IMR-90 (cell line): ENCODE measurements at regions not wholly inside any gene's neighbourhood (a gene's known extent, or its start where the extent isn't known, plus 50 kb on each side); places are given as distances from the start of the nearest gene placed in this dataset.

Source experiments
- ATAC-seq: fragments of 200-7000 bp; cut with Tn5 transposase; 2 replicates; pipeline ENCODE4 v1.9.1; 2020; ENCODE audit warnings: low read depth, mild to moderate bottlenecking, moderate library complexity
- BruUV-seq: library from RNA; stranded (reverse); fragments of 400-500 nt; replicated peaks from 2 replicates; lab custom pipeline; 2021; lab: Mats Ljungman, UMichigan
- CTCF ChIA-PET: fragments of 300-600 bp; formaldehyde crosslinking; extraction: SDS; loops from one replicate; lab custom pipeline; 2021; ENCODE audit warnings: antibody characterized with exemption; lab: Yijun Ruan, JAX
- POLR2A ChIA-PET: fragments of 300-600 bp; sonication (Branson Sonifier 250); formaldehyde crosslinking; loops from one replicate; lab custom pipeline; 2022; ENCODE audit warnings: antibody characterized with exemption; ENCODE audit not compliant: unreplicated experiment; lab: Charles Lee
- DNase-seq: peaks from one replicate; pipeline ENCODE4 v3.0.0; 2013
- H2AFZ ChIP-seq: replicated peaks from 2 replicates; pipeline ENCODE3; 2013; ENCODE audit warnings: low read length, mild to moderate bottlenecking; ENCODE audit not compliant: poor library complexity
- H2AK5ac ChIP-seq: 2 replicates; pipeline ENCODE4 v1.6.1; 2013; ENCODE audit warnings: low read depth, low read length, inconsistent platforms
- H2AK9ac ChIP-seq: replicated peaks from 2 replicates; pipeline ENCODE3; 2013; ENCODE audit warnings: mild to moderate bottlenecking, low read depth, low read length, moderate library complexity; ENCODE audit not compliant: poor library complexity
- H2BK120ac ChIP-seq: 2 replicates; pipeline ENCODE4 v1.6.1; 2013; ENCODE audit warnings: low read depth, low read length, inconsistent platforms
- H2BK15ac ChIP-seq: 3 replicates; pipeline ENCODE4 v1.6.1; 2013; ENCODE audit warnings: low read depth, low read length, inconsistent platforms
- H2BK20ac ChIP-seq: 2 replicates; pipeline ENCODE4 v1.6.1; 2013; ENCODE audit warnings: low read depth, mild to moderate bottlenecking, inconsistent platforms, low read length, moderate library complexity
- H2BK5ac ChIP-seq: 2 replicates; pipeline ENCODE4 v1.6.1; 2013; ENCODE audit warnings: mild to moderate bottlenecking, low read depth, low read length, inconsistent platforms; ENCODE audit not compliant: poor library complexity, severe bottlenecking
- H3K14ac ChIP-seq: replicated peaks from 2 replicates; pipeline ENCODE4 v1.6.1; 2013; ENCODE audit warnings: low read depth, low read length, inconsistent platforms
- H3K18ac ChIP-seq: 2 replicates; pipeline ENCODE4 v1.6.1; 2013; ENCODE audit warnings: low read depth, low read length, control low read depth
- H3K23ac ChIP-seq: 2 replicates; pipeline ENCODE4 v1.6.1; 2013; ENCODE audit warnings: low read depth, low read length, inconsistent platforms
- H3K27ac ChIP-seq: 2 replicates; pipeline ENCODE4 v1.5.1; 2013; ENCODE audit warnings: mild to moderate bottlenecking, control low read depth, low read length; ENCODE audit not compliant: insufficient read depth
- H3K27me3 ChIP-seq: 2 replicates; pipeline ENCODE4 v1.6.1; 2013; ENCODE audit warnings: low read length; ENCODE audit not compliant: control insufficient read depth, insufficient read depth
- H3K36me3 ChIP-seq: 2 replicates; pipeline ENCODE4 v1.6.1; 2013; ENCODE audit warnings: low read length, mixed read lengths; ENCODE audit not compliant: control insufficient read depth, insufficient read depth
- H3K4ac ChIP-seq: 2 replicates; pipeline ENCODE4 v1.6.1; 2013; ENCODE audit warnings: low read depth, low read length, inconsistent platforms
- H3K4me1 ChIP-seq: 2 replicates; pipeline ENCODE4 v1.6.1; 2013; ENCODE audit warnings: low read length, mixed read lengths; ENCODE audit not compliant: control insufficient read depth, insufficient read depth
- H3K4me2 ChIP-seq: 2 replicates; pipeline ENCODE4 v1.6.1; 2013; ENCODE audit warnings: low read depth, mild to moderate bottlenecking, control low read depth, low read length, moderate library complexity
- H3K4me3 ChIP-seq: 2 replicates; pipeline ENCODE4 v1.5.1; 2013; ENCODE audit warnings: low read depth, mild to moderate bottlenecking, control low read depth, low read length, moderate library complexity; ENCODE audit not compliant: insufficient read depth
- H3K56ac ChIP-seq: 2 replicates; pipeline ENCODE4 v1.6.1; 2013; ENCODE audit warnings: low read length, inconsistent platforms; ENCODE audit not compliant: insufficient read depth; ENCODE audit errors: extremely low read depth
- H3K79me1 ChIP-seq, 2 experiments: 2 replicates each; pipeline ENCODE4 v1.6.1; 2013; ENCODE audit warnings: low read length in 2 of 2, inconsistent platforms in 1 of 2, low read depth in 1 of 2
- H3K9ac ChIP-seq: 2 replicates; pipeline ENCODE4 v1.6.1; 2013; ENCODE audit warnings: low read depth, low read length, control low read depth
- H3K9me1 ChIP-seq: 2 replicates; pipeline ENCODE4 v1.6.1; 2013; ENCODE audit warnings: low read length, inconsistent platforms; ENCODE audit not compliant: insufficient read depth
- H3K9me3 ChIP-seq: 2 replicates; pipeline ENCODE4 v1.6.1; 2013; ENCODE audit warnings: low read length; ENCODE audit not compliant: control insufficient read depth, insufficient read depth
- H4K20me1 ChIP-seq: 2 replicates; pipeline ENCODE4 v1.6.1; 2013; ENCODE audit warnings: low read length, inconsistent platforms; ENCODE audit not compliant: insufficient read depth
- H4K5ac ChIP-seq: 2 replicates; pipeline ENCODE4 v1.6.1; 2013; ENCODE audit warnings: mild to moderate bottlenecking, low read depth, low read length, control low read depth
- H4K8ac ChIP-seq, 2 experiments: 2 replicates each; pipeline ENCODE4 v1.6.1; 2013; ENCODE audit warnings: low read depth in 2 of 2, low read length in 2 of 2, control low read depth in 1 of 2, inconsistent platforms in 1 of 2
- H4K91ac ChIP-seq: 2 replicates; pipeline ENCODE4 v1.6.1; 2013; ENCODE audit warnings: low read depth, low read length, inconsistent platforms; ENCODE audit not compliant: insufficient read depth
- BHLHE40 ChIP-seq: fragments of 150-350 bp; IDR thresholded peaks from 2 replicates; pipeline ENCODE4 v1.6.1; 2016; ENCODE audit warnings: mild to moderate bottlenecking, low read depth, low read length
- CEBPB ChIP-seq: IDR thresholded peaks from 2 replicates; pipeline ENCODE4 v1.6.1; 2012; ENCODE audit warnings: low read depth, low read length, improper control_type of control experiment
- CHD1 ChIP-seq: IDR thresholded peaks from 2 replicates; pipeline ENCODE4 v1.6.1; 2012; ENCODE audit warnings: low read depth, low read length, improper control_type of control experiment
- FOS ChIP-seq: fragments of 150-350 bp; IDR thresholded peaks from 2 replicates; pipeline ENCODE4 v1.6.1; 2016; ENCODE audit warnings: low read depth, low read length
- MAFK ChIP-seq: IDR thresholded peaks from 2 replicates; pipeline ENCODE4 v1.6.1; 2012; ENCODE audit warnings: low read depth, low read length, improper control_type of control experiment
- MAZ ChIP-seq: IDR thresholded peaks from 2 replicates; pipeline ENCODE4 v1.6.1; 2012; ENCODE audit warnings: low read depth, mild to moderate bottlenecking, low read length, improper control_type of control experiment, moderate library complexity, borderline replicate concordance
- MXI1 ChIP-seq: IDR thresholded peaks from 2 replicates; pipeline ENCODE4 v1.6.1; 2012; ENCODE audit warnings: low read depth, mild to moderate bottlenecking, low read length, moderate library complexity, borderline replicate concordance
- NFE2L2 ChIP-seq: fragments of 150-350 bp; IDR thresholded peaks from 2 replicates; pipeline ENCODE4 v1.6.1; 2016; ENCODE audit warnings: low read depth, mild to moderate bottlenecking, low read length
- POLR2A ChIP-seq: IDR thresholded peaks from 2 replicates; pipeline ENCODE4 v1.6.1; 2012; ENCODE audit warnings: mild to moderate bottlenecking, low read depth, low read length
- RAD21 ChIP-seq: IDR thresholded peaks from 2 replicates; pipeline ENCODE4 v1.6.1; 2012; ENCODE audit warnings: low read length, improper control_type of control experiment
- RCOR1 ChIP-seq: IDR thresholded peaks from 2 replicates; pipeline ENCODE4 v1.6.1; 2012; ENCODE audit warnings: mild to moderate bottlenecking, low read length, improper control_type of control experiment; ENCODE audit not compliant: insufficient replicate concordance
- RFX5 ChIP-seq: IDR thresholded peaks from 2 replicates; pipeline ENCODE4 v1.8.0; 2012; ENCODE audit warnings: low read depth, mild to moderate bottlenecking, low read length, moderate library complexity
- SMC3 ChIP-seq: fragments of 150-350 bp; IDR thresholded peaks from 2 replicates; pipeline ENCODE4 v1.6.1; 2016; ENCODE audit warnings: low read depth, mild to moderate bottlenecking, antibody characterized with exemption, low read length, moderate library complexity
- WGBS, 2 experiments: methylation state at CpG; one replicate each; pipeline versions ENCODE4 v1.1.5 to v1.1.7; 2013; ENCODE audit warnings: missing lambda C conversion rate in 2 of 2; ENCODE audit not compliant: insufficient read length in 1 of 2; ENCODE audit errors: extremely low coverage in 2 of 2; 5-methylcytosine and 5-hydroxymethylcytosine counted together
- dilution Hi-C: fragments of 300-500 bp; cut with HindIII; formaldehyde crosslinking; loops from one replicate; pipeline ENCODE4 v1.14.3; 2018; ENCODE audit warnings: low sequenced_read_pairs; ENCODE audit not compliant: unreplicated experiment
- in situ Hi-C: fragments of 300-500 bp; cut with MboI; formaldehyde crosslinking; loops from 3 replicates; pipeline ENCODE4 v1.14.3; 2019; ENCODE audit warnings: low sequenced_read_pairs, inconsistent platforms, mixed read lengths
- intact Hi-C: fragments of 100-400 bp; cut with micrococcal nuclease; formaldehyde crosslinking; loops from 2 replicates; pipeline ENCODE4 v1.10.0; 2022
- TF ChIP-seq, protein P1 (sequence below): conservative IDR thresholded peaks from 2 replicates; pipeline ENCODE4 v1.5.1; 2012; ENCODE audit warnings: mild to moderate bottlenecking, low read depth, low read length, improper control_type of control experiment
- TF ChIP-seq, protein P2 (sequence below): fragments of 150-350 bp; IDR thresholded peaks from 2 replicates; pipeline ENCODE4 v1.6.1; 2017; ENCODE audit warnings: mild to moderate bottlenecking, antibody characterized with exemption, low read length, low read depth
- TF ChIP-seq, protein P3 (sequence below): fragments of 150-350 bp; IDR thresholded peaks from 2 replicates; pipeline ENCODE4 v1.6.1; 2016; ENCODE audit warnings: low read depth, mild to moderate bottlenecking, low read length, moderate library complexity, borderline replicate concordance

DNA sequence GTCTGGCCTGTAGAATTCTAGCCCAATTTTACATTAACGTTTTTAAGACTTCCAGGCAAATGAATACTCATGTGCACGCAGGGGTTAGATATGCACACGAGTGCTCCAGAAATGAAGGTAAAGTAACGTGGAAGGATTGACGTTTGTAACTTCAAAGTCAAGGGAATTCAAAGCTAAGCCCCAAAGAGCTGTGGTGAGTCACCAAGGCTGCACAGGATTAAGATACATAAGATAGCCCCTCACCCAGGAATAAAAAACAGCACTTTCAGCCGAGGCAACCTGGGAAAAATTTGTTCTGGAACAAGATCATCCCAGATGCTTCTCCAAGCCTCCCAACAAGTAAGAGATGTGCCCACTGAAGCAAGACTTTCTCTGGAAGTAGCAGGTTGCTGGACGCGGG is 259.6 kb upstream of the PLXNA2 start:
- no peak overlapping the region for H4K8ac ChIP-seq
- no peak overlapping the region for H3K4me2 ChIP-seq
- no peak overlapping the region for H3K23ac ChIP-seq
- 83% methylated on average over 2 of the region's 8 CpGs; no CpG with 5 or more reads in 1 of the 2 experiments for WGBS, 2 experiments
- H3K56ac ChIP-seq = no peak overlapping the region
- no peaks in the 10 kb centered on the region for H3K9me1 ChIP-seq
- H4K5ac ChIP-seq = no peak overlapping the region
- no peaks in the 10 kb centered on the region for H3K36me3 ChIP-seq
- DNase-seq = no peak
- H4K91ac ChIP-seq = no peak overlapping the region
- no peaks in the 10 kb centered on the region for H3K79me1 ChIP-seq
- H4K20me1 ChIP-seq = no peaks in the 10 kb centered on the region
- H3K4me3 ChIP-seq = no peak overlapping the region
- no peak overlapping the region for H3K27ac ChIP-seq
- H3K27me3 ChIP-seq = no peaks in the 10 kb centered on the region
- no peak overlapping the region for H2AK9ac ChIP-seq
- no peak overlapping the region for H2BK5ac ChIP-seq
- no peak overlapping the region for H2BK120ac ChIP-seq
- intact Hi-C loops (no loop called here), dilution Hi-C loops (no loop called here), in situ Hi-C loops (no loop called here)
- no peak overlapping the region for H3K4ac ChIP-seq
- H2BK20ac ChIP-seq = no peak overlapping the region
- no peak for ATAC-seq
- ChIA-PET CTCF (no interaction called here), POLR2A (no interaction called here)
- H3K4me1 ChIP-seq = no peaks in the 10 kb centered on the region
- H2BK15ac ChIP-seq = no peak overlapping the region
- H3K9ac ChIP-seq = no peak overlapping the region
- TF ChIP-seq, protein P1, sequence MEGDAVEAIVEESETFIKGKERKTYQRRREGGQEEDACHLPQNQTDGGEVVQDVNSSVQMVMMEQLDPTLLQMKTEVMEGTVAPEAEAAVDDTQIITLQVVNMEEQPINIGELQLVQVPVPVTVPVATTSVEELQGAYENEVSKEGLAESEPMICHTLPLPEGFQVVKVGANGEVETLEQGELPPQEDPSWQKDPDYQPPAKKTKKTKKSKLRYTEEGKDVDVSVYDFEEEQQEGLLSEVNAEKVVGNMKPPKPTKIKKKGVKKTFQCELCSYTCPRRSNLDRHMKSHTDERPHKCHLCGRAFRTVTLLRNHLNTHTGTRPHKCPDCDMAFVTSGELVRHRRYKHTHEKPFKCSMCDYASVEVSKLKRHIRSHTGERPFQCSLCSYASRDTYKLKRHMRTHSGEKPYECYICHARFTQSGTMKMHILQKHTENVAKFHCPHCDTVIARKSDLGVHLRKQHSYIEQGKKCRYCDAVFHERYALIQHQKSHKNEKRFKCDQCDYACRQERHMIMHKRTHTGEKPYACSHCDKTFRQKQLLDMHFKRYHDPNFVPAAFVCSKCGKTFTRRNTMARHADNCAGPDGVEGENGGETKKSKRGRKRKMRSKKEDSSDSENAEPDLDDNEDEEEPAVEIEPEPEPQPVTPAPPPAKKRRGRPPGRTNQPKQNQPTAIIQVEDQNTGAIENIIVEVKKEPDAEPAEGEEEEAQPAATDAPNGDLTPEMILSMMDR = no peak
- TF ChIP-seq, protein P2, sequence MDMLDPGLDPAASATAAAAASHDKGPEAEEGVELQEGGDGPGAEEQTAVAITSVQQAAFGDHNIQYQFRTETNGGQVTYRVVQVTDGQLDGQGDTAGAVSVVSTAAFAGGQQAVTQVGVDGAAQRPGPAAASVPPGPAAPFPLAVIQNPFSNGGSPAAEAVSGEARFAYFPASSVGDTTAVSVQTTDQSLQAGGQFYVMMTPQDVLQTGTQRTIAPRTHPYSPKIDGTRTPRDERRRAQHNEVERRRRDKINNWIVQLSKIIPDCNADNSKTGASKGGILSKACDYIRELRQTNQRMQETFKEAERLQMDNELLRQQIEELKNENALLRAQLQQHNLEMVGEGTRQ = no peak
- TF ChIP-seq RFX5 (no peak), FOS (no peak), SMC3 (no peak), RAD21 (no peak), CHD1 (no peak), MAFK (no peak), NFE2L2 (no peak), BHLHE40 (no peak), MXI1 (no peak), RCOR1 (no peak), POLR2A (no peak), CEBPB (no peak), MAZ (no peak)
- TF ChIP-seq, protein P3, sequence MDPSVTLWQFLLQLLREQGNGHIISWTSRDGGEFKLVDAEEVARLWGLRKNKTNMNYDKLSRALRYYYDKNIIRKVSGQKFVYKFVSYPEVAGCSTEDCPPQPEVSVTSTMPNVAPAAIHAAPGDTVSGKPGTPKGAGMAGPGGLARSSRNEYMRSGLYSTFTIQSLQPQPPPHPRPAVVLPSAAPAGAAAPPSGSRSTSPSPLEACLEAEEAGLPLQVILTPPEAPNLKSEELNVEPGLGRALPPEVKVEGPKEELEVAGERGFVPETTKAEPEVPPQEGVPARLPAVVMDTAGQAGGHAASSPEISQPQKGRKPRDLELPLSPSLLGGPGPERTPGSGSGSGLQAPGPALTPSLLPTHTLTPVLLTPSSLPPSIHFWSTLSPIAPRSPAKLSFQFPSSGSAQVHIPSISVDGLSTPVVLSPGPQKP = no peak
- no TSS peak for BruUV-seq
- H2AFZ ChIP-seq = no peak overlapping the region
- H3K18ac ChIP-seq = no peak overlapping the region
- H3K14ac ChIP-seq = no peak overlapping the region
- H2AK5ac ChIP-seq = no peak overlapping the region
- no peaks in the 10 kb centered on the region for H3K9me3 ChIP-seq
